ENCODE measurements at regions not wholly inside any gene's neighbourhood (a gene's known extent, or its start where the extent isn't known, plus 50 kb on each side); places are given as distances from the start of the nearest gene placed in this dataset.

DNA sequence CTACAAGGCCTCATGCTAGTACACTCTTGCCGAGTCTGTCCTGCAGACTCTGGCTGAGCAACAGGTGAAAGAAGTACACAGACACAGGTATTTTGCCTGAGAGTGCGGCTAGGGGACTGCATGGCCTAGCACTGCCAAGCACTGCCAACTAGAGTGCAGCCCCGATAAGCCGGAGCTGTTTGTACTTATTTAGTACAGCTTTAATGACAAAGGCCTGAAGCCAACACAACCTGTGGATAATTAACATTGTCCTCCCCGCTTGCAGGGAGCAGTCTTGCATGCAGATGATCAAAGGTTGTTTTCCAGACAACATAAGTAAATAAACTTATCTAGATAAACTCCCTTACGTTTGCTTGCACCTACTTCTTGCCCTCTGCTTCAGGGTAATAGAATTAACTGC lies 63.7 kb upstream of the MMADHC start:
- ATAC-seq, result no peak
- no peak for TF ChIP-seq SNAI2 (CRISPR knock-in tag; IDR thresholded peaks at IDR 0.05)
- no peak for TF ChIP-seq ARNTL (CRISPR knock-in tag; IDR thresholded peaks at IDR 0.05; ENCODE audit: borderline replicate concordance, low read depth)
- TF ChIP-seq, protein P1, sequence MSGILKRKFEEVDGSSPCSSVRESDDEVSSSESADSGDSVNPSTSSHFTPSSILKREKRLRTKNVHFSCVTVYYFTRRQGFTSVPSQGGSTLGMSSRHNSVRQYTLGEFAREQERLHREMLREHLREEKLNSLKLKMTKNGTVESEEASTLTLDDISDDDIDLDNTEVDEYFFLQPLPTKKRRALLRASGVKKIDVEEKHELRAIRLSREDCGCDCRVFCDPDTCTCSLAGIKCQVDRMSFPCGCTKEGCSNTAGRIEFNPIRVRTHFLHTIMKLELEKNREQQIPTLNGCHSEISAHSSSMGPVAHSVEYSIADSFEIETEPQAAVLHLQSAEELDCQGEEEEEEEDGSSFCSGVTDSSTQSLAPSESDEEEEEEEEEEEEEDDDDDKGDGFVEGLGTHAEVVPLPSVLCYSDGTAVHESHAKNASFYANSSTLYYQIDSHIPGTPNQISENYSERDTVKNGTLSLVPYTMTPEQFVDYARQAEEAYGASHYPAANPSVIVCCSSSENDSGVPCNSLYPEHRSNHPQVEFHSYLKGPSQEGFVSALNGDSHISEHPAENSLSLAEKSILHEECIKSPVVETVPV (CRISPR knock-in tag; IDR thresholded peaks at IDR 0.05), result no peak

DNA sequence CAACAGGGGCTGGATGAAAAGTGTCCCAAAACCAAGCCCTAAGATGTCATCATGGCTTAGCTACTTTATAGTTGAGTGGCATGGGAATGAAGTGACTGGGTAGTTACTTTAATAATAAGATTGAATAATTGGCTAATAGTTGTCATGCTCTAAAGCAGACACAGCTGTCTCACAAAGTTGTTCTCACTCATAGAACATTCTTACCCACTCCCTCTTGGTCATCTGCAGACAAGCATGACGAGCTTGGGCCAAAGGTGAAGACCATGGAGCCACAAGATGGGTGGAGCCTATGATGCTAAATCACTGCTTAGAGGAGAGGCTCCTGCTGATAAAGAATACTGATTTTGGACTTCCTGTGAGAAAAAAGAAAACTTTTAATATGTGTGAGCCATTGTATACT lies 62.4 kb upstream of the MMADHC start:
- no peak for ATAC-seq
- TF ChIP-seq TSHZ2 (CRISPR knock-in tag; IDR thresholded peaks at IDR 0.05) (no peak), ZNF8 (CRISPR knock-in tag; IDR thresholded peaks at IDR 0.05) (no peak), OSR1 (CRISPR knock-in tag; IDR thresholded peaks at IDR 0.05) (no peak), CREB5 (CRISPR knock-in tag; IDR thresholded peaks at IDR 0.05; ENCODE audit: low read depth) (no peak), ZC3H10 (CRISPR knock-in tag; IDR thresholded peaks at IDR 0.05) (no peak), ARNTL (CRISPR knock-in tag; IDR thresholded peaks at IDR 0.05; ENCODE audit: borderline replicate concordance, low read depth) (no peak), ISL1 (CRISPR knock-in tag; IDR thresholded peaks at IDR 0.05) (no peak), BACH2 (CRISPR knock-in tag; IDR thresholded peaks at IDR 0.05; ENCODE audit: borderline replicate concordance) (no peak), TCF4 (CRISPR knock-in tag; IDR thresholded peaks at IDR 0.05; ENCODE audit: borderline replicate concordance) (no peak), ZFP30 (CRISPR knock-in tag; IDR thresholded peaks at IDR 0.05) (no peak), ESRRG (CRISPR knock-in tag; IDR thresholded peaks at IDR 0.05) (no peak), ZNF565 (CRISPR knock-in tag; conservative IDR thresholded peaks at IDR 0.05; ENCODE audit: low read depth) (no peak), ZFP3 (CRISPR knock-in tag; IDR thresholded peaks at IDR 0.05) (no peak), SNAI2 (CRISPR knock-in tag; IDR thresholded peaks at IDR 0.05) (no peak), ZNF70 (CRISPR knock-in tag; IDR thresholded peaks at IDR 0.05) (no peak), TOX (CRISPR knock-in tag; IDR thresholded peaks at IDR 0.05; ENCODE audit: borderline replicate concordance) (no peak)
- TF ChIP-seq, protein P1 (CRISPR knock-in tag; IDR thresholded peaks at IDR 0.05), result no peak
- TF ChIP-seq, protein P2, sequence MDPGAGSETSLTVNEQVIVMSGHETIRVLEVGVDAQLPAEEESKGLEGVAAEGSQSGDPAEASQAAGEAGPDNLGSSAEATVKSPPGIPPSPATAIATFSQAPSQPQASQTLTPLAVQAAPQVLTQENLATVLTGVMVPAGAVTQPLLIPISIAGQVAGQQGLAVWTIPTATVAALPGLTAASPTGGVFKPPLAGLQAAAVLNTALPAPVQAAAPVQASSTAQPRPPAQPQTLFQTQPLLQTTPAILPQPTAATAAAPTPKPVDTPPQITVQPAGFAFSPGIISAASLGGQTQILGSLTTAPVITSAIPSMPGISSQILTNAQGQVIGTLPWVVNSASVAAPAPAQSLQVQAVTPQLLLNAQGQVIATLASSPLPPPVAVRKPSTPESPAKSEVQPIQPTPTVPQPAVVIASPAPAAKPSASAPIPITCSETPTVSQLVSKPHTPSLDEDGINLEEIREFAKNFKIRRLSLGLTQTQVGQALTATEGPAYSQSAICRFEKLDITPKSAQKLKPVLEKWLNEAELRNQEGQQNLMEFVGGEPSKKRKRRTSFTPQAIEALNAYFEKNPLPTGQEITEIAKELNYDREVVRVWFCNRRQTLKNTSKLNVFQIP (CRISPR knock-in tag; IDR thresholded peaks at IDR 0.05; ENCODE audit: borderline replicate concordance, low read depth), result no peak

GRCh38 chr2:149648282-149649030 lies 60.9 kb upstream of the MMADHC start:
- TF ChIP-seq SNAI2 (CRISPR knock-in tag; IDR thresholded peaks at IDR 0.05) (peak; percentile 42; the same call in 1 of the 2 replicates), ISL1 (CRISPR knock-in tag; IDR thresholded peaks at IDR 0.05) (peak; percentile 75), TOX (CRISPR knock-in tag; IDR thresholded peaks at IDR 0.05; ENCODE audit: borderline replicate concordance) (peak; percentile 47; the same call in 1 of the 2 replicates), OSR1 (CRISPR knock-in tag; IDR thresholded peaks at IDR 0.05) (no peak), ZFP3 (CRISPR knock-in tag; IDR thresholded peaks at IDR 0.05) (0 out of 2 replicates have a peak, but pooled peaks have one; percentile 19), TSHZ2 (CRISPR knock-in tag; IDR thresholded peaks at IDR 0.05) (no peak), TCF4 (CRISPR knock-in tag; IDR thresholded peaks at IDR 0.05; ENCODE audit: borderline replicate concordance) (no peak)
- ATAC-seq, result peak; percentile 97

All from SK-N-SH treated with all-trans-retinoic acid at 6 μM for 48 hours (cell line).